Esophagus squamous epithelium (tissue), 5 donors: ENCODE measurements at regions not wholly inside any gene's neighbourhood (a gene's known extent, or its start where the extent isn't known, plus 50 kb on each side); places are given as distances from the start of the nearest gene placed in this dataset.

Experiments used
- DNase-seq: peaks from one replicate; lab custom pipeline; 2025; lab: John Stamatoyannopoulos, UW
- H3K27ac ChIP-seq, 4 donors: fragments of 200-600 bp; sonication (generic); one replicate each; pipeline ENCODE4 v1.5.1; 2016 to 2019; ENCODE audit warnings: mild to moderate bottlenecking in 1 of 4
- H3K27me3 ChIP-seq, 4 donors: fragments of 200-600 bp; sonication (generic); 1 replicate in 3 of 4; 2 replicates in 1 of 4; pipeline versions ENCODE4 v1.5.1 to v1.6.0; 2017 to 2021; ENCODE audit warnings: antibody characterized with exemption in 1 of 4
- H3K36me3 ChIP-seq, 3 donors: fragments of 200-600 bp; sonication (generic); one replicate each; pipeline ENCODE4 v1.5.1; 2016 to 2019
- H3K4me1 ChIP-seq, 3 donors: fragments of 200-600 bp; sonication (generic); one replicate each; pipeline ENCODE4 v1.5.1; 2017 to 2019
- H3K4me3 ChIP-seq, 4 donors: fragments of 200-600 bp; sonication (generic); 1 replicate in 3 of 4; 2 replicates in 1 of 4; pipeline ENCODE4 v1.5.1; 2016 to 2019; ENCODE audit warnings: mild to moderate bottlenecking in 2 of 4, moderate library complexity in 1 of 4
- H3K9me3 ChIP-seq, 3 donors: fragments of 200-600 bp; sonication (generic); one replicate each; pipeline ENCODE4 v1.5.1; 2016 to 2019
- CTCF ChIP-seq, 6 experiments: fragments of 450-650 bp in 4 of 6; fragments of 200-600 bp in 2 of 6; sonication (generic) in 2 of 6; IDR thresholded peaks; one replicate each; pipeline ENCODE4 v1.5.1; 2016 to 2019; ENCODE audit warnings: antibody characterized with exemption in 6 of 6, mild to moderate bottlenecking in 4 of 6, moderate library complexity in 4 of 6
- POLR2A ChIP-seq, 4 donors: fragments of 450-650 bp; IDR thresholded peaks; one replicate each; pipeline ENCODE4 v1.6.1; 2017; ENCODE audit warnings: antibody characterized with exemption in 4 of 4, mild to moderate bottlenecking in 4 of 4, moderate library complexity in 3 of 4
- WGBS, 2 donors: methylation state at CpG; one replicate each; pipeline ENCODE4 v1.1.5; 2018; 5-methylcytosine and 5-hydroxymethylcytosine counted together
- intact Hi-C: fragments of 100-400 bp; cut with DNase I; formaldehyde crosslinking; loops from one replicate; pipeline ENCODE4 v1.15.0; 2022
- donor health status: DM: yes; HTN: yes; CAD: no.

GRCh38 chr3:53957831-53958230, 66.2 kb upstream of the SELENOK start:
- H3K4me1 ChIP-seq = no peaks in the 10 kb centered on the region
- 85 to 91% methylated on average over 10 of the region's 10 CpGs for WGBS, 2 donors
- TF ChIP-seq POLR2A (IDR thresholded peaks at IDR 0.05) (no peak), CTCF (IDR thresholded peaks at IDR 0.05) (no peak)

GRCh38 chr3:53956586-53956985, 64.9 kb upstream of the SELENOK start:
- 69 to 73% methylated on average over 6 of the region's 6 CpGs for WGBS, 2 donors
- no peak for DNase-seq

More at GRCh38 chr3:53957831-53958230, 66.2 kb upstream of the SELENOK start:
- intact Hi-C loops = no loop called here
- DNase-seq = no peak
- H3K27me3 ChIP-seq = no peaks in the 10 kb centered on the region
- no peaks in the 10 kb centered on the region for H3K9me3 ChIP-seq
- no peak overlapping the region for H3K4me3 ChIP-seq
- no peak overlapping the region for H3K27ac ChIP-seq
- no peaks in the 10 kb centered on the region for H3K36me3 ChIP-seq

GRCh38 chr3:53949541-53949940, 57.9 kb upstream of the SELENOK start:
- Histone ChIP-seq H3K9me3 (peaks cover 0 to 14% (median 9%) of the 10 kb centered on the region in 3 donors), H3K27ac (no peak overlapping the region), H3K4me3 (no peak overlapping the region), H3K4me1 (no peaks in the 10 kb centered on the region), H3K36me3 (no peaks in the 10 kb centered on the region), H3K27me3 (peaks cover 0 to 2% (median 0%) of the 10 kb centered on the region in 4 donors)
- DNase-seq = no peak
- TF ChIP-seq CTCF (IDR thresholded peaks at IDR 0.05) = no peak
- TF ChIP-seq POLR2A (IDR thresholded peaks at IDR 0.05) = no peak
- WGBS, 2 donors = 58 to 67% methylated on average over 2 of the region's 2 CpGs
- intact Hi-C loops = no loop called here

More at GRCh38 chr3:53956586-53956985, 64.9 kb upstream of the SELENOK start:
- TF ChIP-seq POLR2A (IDR thresholded peaks at IDR 0.05) (no peak), CTCF (IDR thresholded peaks at IDR 0.05) (no peak)
- no peaks in the 10 kb centered on the region for H3K36me3 ChIP-seq
- no peaks in the 10 kb centered on the region for H3K27me3 ChIP-seq
- H3K4me3 ChIP-seq = no peak overlapping the region
- no peak overlapping the region for H3K27ac ChIP-seq
- intact Hi-C loops = no loop called here
- no peaks in the 10 kb centered on the region for H3K4me1 ChIP-seq
- no peaks in the 10 kb centered on the region for H3K9me3 ChIP-seq

GRCh38 chr3:53948174-53948573, 56.5 kb upstream of the SELENOK start:
- H3K9me3 ChIP-seq = peaks cover 0 to 14% (median 9%) of the 10 kb centered on the region in 3 donors
- H3K27me3 ChIP-seq = peaks cover 0 to 3% (median 0%) of the 10 kb centered on the region in 4 donors
- no peaks in the 10 kb centered on the region for H3K4me1 ChIP-seq
- H3K36me3 ChIP-seq = no peaks in the 10 kb centered on the region
- WGBS, 2 donors = 57 to 84% methylated on average over 1 of the region's 1 CpG
- no peak for DNase-seq
- H3K4me3 ChIP-seq = no peak overlapping the region
- TF ChIP-seq CTCF (IDR thresholded peaks at IDR 0.05) (no peak), POLR2A (IDR thresholded peaks at IDR 0.05) (no peak)
- intact Hi-C loops = no loop called here
- no peak overlapping the region for H3K27ac ChIP-seq

- TF ChIP-seq CTCF (IDR thresholded peaks at IDR 0.05) (no peak), POLR2A (IDR thresholded peaks at IDR 0.05) (no peak)
- peaks cover 0 to 10% (median 0%) of the 10 kb centered on the region in 4 donors for H3K27me3 ChIP-seq
- DNase-seq = no peak
- intact Hi-C loops = no loop called here
- H3K36me3 ChIP-seq = no peaks in the 10 kb centered on the region
- no peaks in the 10 kb centered on the region for H3K4me1 ChIP-seq
- H3K4me3 ChIP-seq = no peak overlapping the region
- 73 to 76% methylated on average over 3 of the region's 3 CpGs for WGBS, 2 donors
- H3K9me3 ChIP-seq = peaks cover 0 to 14% (median 9%) of the 10 kb centered on the region in 3 donors
- no peak overlapping the region for H3K27ac ChIP-seq
Observed at GRCh38 chr3:53944028-53944427, 52.4 kb upstream of the SELENOK start.
